GM23338 (cell line): ENCODE measurements at regions not wholly inside any gene's neighbourhood (a gene's known extent, or its start where the extent isn't known, plus 50 kb on each side); places are given as distances from the start of the nearest gene placed in this dataset.

Experiments
- CREB1 ChIP-seq: fragments of 250-450 bp; sonication (Bioruptor Pico); IDR thresholded peaks from 2 replicates; pipeline ENCODE4 v1.5.0; 2020; ENCODE audit warnings: low read depth, mild to moderate bottlenecking, moderate library complexity
- EZH2phosphoT487 ChIP-seq: fragments of 200-600 bp; sonication (generic); IDR thresholded peaks from one replicate; pipeline ENCODE4 v1.8.1; 2018; ENCODE audit warnings: antibody characterized with exemption; ENCODE audit not compliant: unreplicated experiment
- STAT1 ChIP-seq: IDR thresholded peaks from one replicate; pipeline ENCODE4 v1.6.1; 2016; ENCODE audit warnings: antibody characterized with exemption; ENCODE audit not compliant: unreplicated experiment
- ZNF331 ChIP-seq: fragments of 250-450 bp; sonication (Bioruptor Pico); IDR thresholded peaks from 2 replicates; pipeline ENCODE4 v1.5.0; 2020; ENCODE audit warnings: low read depth, mild to moderate bottlenecking, moderate library complexity
- TF ChIP-seq, protein P1 (sequence below): fragments of 250-450 bp; sonication (Bioruptor Pico); IDR thresholded peaks from 2 replicates; pipeline ENCODE4 v1.5.0; 2020; ENCODE audit warnings: mild to moderate bottlenecking, moderate library complexity
- TF ChIP-seq, protein P2 (sequence below): IDR thresholded peaks from one replicate; pipeline ENCODE4 v1.6.1; 2018; ENCODE audit warnings: antibody characterized with exemption; ENCODE audit not compliant: unreplicated experiment
- TF ChIP-seq, protein P3 (sequence below): IDR thresholded peaks from 2 replicates; pipeline ENCODE4 v1.6.1; 2016; ENCODE audit warnings: antibody characterized with exemption

DNA sequence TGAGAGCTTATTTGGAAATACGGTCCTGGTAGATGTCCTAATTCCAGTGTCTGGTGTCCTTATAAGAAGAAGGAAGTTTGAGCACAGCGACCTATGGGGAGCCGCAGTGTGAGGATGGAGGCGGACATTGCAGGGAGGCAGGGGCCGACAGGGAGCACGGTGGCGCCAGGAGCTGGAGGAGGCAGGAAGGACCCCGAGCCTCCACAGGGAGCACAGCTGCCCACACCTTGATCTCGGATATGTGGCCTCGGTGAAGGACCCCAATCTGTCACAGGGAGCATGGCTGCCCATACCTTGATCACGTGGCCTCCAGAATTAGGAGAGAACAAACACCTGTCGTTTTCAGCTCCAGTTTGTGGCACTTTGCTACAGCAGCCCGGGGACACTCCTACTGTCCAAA is 461.6 kb upstream of the SALL3 start (continued):
- TF ChIP-seq, protein P1, sequence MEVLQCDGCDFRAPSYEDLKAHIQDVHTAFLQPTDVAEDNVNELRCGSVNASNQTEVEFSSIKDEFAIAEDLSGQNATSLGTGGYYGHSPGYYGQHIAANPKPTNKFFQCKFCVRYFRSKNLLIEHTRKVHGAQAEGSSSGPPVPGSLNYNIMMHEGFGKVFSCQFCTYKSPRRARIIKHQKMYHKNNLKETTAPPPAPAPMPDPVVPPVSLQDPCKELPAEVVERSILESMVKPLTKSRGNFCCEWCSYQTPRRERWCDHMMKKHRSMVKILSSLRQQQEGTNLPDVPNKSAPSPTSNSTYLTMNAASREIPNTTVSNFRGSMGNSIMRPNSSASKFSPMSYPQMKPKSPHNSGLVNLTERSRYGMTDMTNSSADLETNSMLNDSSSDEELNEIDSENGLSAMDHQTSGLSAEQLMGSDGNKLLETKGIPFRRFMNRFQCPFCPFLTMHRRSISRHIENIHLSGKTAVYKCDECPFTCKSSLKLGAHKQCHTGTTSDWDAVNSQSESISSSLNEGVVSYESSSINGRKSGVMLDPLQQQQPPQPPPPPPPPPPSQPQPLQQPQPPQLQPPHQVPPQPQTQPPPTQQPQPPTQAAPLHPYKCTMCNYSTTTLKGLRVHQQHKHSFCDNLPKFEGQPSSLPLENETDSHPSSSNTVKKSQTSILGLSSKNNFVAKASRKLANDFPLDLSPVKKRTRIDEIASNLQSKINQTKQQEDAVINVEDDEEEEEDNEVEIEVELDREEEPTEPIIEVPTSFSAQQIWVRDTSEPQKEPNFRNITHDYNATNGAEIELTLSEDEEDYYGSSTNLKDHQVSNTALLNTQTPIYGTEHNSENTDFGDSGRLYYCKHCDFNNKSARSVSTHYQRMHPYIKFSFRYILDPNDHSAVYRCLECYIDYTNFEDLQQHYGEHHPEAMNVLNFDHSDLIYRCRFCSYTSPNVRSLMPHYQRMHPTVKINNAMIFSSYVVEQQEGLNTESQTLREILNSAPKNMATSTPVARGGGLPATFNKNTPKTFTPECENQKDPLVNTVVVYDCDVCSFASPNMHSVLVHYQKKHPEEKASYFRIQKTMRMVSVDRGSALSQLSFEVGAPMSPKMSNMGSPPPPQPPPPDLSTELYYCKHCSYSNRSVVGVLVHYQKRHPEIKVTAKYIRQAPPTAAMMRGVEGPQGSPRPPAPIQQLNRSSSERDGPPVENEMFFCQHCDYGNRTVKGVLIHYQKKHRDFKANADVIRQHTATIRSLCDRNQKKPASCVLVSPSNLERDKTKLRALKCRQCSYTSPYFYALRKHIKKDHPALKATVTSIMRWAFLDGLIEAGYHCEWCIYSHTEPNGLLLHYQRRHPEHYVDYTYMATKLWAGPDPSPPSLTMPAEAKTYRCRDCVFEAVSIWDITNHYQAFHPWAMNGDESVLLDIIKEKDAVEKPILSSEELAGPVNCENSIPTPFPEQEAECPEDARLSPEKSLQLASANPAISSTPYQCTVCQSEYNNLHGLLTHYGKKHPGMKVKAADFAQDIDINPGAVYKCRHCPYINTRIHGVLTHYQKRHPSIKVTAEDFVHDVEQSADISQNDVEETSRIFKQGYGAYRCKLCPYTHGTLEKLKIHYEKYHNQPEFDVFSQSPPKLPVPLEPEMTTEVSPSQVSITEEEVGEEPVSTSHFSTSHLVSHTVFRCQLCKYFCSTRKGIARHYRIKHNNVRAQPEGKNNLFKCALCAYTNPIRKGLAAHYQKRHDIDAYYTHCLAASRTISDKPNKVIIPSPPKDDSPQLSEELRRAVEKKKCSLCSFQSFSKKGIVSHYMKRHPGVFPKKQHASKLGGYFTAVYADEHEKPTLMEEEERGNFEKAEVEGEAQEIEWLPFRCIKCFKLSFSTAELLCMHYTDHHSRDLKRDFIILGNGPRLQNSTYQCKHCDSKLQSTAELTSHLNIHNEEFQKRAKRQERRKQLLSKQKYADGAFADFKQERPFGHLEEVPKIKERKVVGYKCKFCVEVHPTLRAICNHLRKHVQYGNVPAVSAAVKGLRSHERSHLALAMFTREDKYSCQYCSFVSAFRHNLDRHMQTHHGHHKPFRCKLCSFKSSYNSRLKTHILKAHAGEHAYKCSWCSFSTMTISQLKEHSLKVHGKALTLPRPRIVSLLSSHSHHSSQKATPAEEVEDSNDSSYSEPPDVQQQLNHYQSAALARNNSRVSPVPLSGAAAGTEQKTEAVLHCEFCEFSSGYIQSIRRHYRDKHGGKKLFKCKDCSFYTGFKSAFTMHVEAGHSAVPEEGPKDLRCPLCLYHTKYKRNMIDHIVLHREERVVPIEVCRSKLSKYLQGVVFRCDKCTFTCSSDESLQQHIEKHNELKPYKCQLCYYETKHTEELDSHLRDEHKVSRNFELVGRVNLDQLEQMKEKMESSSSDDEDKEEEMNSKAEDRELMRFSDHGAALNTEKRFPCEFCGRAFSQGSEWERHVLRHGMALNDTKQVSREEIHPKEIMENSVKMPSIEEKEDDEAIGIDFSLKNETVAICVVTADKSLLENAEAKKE (CRISPR knock-in tag): no peak
- TF ChIP-seq STAT1 (no peak), EZH2phosphoT487 (no peak), ZNF331 (CRISPR knock-in tag) (no peak), CREB1 (CRISPR knock-in tag) (no peak)
- TF ChIP-seq, protein P2, sequence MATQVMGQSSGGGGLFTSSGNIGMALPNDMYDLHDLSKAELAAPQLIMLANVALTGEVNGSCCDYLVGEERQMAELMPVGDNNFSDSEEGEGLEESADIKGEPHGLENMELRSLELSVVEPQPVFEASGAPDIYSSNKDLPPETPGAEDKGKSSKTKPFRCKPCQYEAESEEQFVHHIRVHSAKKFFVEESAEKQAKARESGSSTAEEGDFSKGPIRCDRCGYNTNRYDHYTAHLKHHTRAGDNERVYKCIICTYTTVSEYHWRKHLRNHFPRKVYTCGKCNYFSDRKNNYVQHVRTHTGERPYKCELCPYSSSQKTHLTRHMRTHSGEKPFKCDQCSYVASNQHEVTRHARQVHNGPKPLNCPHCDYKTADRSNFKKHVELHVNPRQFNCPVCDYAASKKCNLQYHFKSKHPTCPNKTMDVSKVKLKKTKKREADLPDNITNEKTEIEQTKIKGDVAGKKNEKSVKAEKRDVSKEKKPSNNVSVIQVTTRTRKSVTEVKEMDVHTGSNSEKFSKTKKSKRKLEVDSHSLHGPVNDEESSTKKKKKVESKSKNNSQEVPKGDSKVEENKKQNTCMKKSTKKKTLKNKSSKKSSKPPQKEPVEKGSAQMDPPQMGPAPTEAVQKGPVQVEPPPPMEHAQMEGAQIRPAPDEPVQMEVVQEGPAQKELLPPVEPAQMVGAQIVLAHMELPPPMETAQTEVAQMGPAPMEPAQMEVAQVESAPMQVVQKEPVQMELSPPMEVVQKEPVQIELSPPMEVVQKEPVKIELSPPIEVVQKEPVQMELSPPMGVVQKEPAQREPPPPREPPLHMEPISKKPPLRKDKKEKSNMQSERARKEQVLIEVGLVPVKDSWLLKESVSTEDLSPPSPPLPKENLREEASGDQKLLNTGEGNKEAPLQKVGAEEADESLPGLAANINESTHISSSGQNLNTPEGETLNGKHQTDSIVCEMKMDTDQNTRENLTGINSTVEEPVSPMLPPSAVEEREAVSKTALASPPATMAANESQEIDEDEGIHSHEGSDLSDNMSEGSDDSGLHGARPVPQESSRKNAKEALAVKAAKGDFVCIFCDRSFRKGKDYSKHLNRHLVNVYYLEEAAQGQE: no peak
- TF ChIP-seq, protein P3, sequence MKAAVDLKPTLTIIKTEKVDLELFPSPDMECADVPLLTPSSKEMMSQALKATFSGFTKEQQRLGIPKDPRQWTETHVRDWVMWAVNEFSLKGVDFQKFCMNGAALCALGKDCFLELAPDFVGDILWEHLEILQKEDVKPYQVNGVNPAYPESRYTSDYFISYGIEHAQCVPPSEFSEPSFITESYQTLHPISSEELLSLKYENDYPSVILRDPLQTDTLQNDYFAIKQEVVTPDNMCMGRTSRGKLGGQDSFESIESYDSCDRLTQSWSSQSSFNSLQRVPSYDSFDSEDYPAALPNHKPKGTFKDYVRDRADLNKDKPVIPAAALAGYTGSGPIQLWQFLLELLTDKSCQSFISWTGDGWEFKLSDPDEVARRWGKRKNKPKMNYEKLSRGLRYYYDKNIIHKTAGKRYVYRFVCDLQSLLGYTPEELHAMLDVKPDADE: no peak
